ENCODE measurements at regions not wholly inside any gene's neighbourhood (a gene's known extent, or its start where the extent isn't known, plus 50 kb on each side); places are given as distances from the start of the nearest gene placed in this dataset.

DNA sequence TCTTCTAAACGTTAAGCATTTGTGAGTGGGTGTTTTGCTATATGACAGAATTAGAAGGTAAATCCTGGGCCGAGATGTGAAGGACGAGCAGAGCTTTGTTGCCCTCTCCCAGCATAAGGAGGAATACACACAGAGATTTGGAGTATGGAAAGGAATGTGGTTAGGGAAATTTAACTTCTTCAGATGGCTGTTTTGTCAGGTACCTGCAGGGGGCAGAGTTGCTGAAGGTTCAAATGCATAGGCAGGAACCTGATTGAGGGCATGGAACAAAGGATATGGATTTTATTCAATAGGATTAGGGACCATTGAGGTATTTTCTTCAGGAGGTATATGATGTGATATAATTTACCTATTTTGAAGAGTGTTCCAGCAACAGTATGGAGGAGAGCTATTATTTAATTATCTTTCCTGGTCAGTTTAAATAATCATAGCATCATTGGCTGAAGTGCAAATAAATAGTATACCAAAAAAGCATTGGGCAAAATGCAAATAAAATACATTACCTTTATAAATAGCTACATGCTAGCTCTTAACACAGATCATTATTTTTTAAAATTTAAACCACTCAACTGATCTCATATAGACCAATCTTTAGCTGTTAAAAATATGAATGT is 143.6 kb downstream of the SLIT2 start:
- intact Hi-C loops (cut with micrococcal nuclease): loop anchor here (1.0 kb wide), 1 partner anchor 290 kb away; no protein-coding TSS in a partner anchor

GRCh38 chr4:20403290-20403689 is 151.6 kb downstream of the SLIT2 start:
- intact Hi-C loops (cut with micrococcal nuclease): no loop called here

DNA sequence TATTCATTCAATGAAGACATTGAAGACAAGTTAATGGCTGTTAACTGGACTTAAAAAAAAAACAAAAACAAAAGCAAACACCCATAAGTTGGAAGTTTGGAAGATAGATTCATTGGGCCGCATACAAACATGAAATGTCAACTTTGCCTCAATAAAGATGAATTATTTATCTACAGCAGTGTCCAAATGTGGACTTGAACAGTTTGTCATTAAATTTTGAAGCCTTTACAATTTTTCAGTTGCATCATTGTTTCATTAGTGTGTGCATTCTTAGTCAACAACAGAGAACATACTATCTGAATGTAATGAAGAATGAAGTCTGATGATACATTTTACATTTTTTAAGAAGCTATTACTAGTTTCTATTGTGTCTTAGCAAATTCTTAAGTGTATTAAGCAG is 152.1 kb downstream of the SLIT2 start:
- intact Hi-C loops (cut with micrococcal nuclease): no loop called here

DNA sequence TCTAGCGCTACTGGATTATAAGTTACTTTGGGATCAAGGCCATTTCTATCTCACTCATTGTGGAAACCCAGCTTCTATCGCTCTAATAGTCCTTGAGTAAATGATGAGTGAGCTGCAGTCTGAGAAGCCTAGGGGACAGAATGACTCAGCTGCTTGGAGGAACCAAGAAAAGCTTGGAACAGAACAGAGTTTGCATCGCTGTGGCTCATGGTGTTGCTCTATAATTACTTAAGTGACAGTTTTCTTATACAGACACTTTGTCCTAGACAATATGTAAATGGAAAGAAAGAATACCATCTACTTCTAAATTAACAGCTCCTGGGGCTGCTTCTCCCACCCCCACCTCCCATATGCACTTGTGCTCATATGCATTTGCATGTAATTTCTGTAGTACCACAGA is 156.9 kb downstream of the SLIT2 start:
- intact Hi-C loops (cut with micrococcal nuclease): no loop called here

DNA sequence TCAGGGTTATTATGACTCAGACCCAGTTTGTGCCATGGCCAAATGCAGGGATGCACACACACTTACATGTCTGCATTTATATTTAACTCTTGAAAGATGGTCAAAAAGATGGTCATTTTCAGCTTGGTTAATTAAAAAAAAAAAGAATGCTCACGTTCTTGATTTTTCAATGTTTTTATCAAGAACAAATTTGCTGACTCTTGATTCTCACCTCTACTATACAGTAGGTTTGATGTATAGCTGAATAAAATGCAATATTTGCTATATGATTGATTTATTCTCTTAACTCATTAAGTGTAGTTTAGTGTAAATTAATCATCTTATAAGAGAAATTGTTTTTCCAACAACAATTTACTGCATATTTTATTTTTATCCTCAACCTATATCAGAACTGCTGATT is 160.4 kb downstream of the SLIT2 start:
- intact Hi-C loops (cut with micrococcal nuclease): no loop called here

DNA sequence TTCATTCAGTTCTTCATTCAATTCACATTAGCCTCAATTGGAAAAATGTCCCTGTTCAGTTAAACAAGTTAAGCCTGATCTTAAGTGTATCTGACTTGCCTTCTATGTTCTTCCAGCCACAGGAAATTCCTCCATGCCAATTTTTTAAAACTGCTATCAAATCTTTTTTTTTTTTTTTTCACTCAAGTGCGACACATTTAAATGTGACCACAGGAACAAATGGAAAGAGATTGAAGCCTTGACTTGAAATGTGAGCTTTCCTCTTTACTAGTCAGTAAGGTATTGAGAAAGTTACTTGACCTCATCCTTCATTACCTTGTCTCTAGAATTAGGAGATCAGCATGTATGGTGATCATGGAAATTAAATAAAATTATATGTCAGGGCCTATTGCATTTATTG is 165.1 kb downstream of the SLIT2 start:
- intact Hi-C loops (cut with micrococcal nuclease): no loop called here

DNA sequence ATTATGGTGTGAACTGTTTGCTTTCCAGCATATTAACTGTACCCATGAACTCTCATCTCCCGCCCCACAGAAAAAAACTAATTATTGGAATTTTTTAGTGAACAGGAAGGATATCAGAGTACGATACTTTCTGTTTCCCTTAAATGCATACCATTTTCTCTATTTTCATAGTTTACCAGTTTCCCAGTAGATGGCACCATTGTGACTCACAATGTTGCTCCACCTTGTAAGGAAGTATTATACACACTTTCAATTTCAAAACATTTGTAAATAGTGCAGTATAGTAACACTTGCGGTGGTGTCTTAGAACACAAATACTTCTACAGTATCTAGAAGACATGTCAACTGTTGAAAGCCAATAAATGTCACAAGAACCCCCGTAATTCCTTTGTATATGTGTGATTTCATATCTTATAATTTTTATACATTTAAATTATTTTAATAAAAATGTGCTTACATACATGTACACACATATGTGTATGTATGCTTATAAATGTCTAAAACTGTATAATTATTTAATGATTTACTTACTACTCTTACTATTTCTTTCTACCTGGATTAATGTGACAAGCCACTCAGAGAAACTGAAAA is 167.3 kb downstream of the SLIT2 start:
- intact Hi-C loops (cut with micrococcal nuclease): loop anchor here (1.0 kb wide), 1 partner anchor 281 kb away; the partner anchor contains the start of gene PACRGL

DNA sequence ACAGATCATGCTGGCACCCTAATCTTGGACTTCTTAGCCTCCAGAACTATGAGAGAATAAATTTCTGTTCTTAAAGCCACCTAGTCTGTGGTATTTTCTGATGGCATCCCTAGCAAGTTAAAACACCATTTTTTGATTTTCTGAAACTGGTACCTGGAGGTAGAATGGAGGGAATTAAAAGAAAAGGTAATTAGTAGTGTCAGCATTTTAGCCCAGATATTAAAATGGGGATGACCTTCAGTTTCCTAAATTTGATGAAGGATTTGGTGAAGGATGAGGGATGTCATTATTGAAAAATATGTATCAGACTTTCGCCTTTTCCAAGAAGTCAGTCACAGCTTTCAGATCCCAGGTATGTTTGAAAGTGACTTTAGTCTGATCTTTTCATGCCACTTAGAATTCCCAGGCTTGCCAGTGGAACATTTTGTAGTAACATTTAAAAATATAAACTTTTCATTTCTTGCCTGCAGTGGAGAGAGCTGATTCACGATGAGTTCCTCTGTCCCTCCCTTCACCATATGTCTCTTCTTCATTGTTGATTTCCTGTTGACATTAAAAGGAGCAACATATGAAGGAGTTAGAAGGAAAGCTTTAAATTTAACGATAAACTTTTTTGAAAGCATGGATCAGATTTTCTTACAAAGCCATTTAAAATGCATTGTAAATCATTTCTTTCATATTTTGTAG is 169.4 kb downstream of the SLIT2 start:
- intact Hi-C loops (cut with micrococcal nuclease): loop anchor here (5.0 to 10.0 kb wide), 2 partner anchors 121 to 1736 kb away; no protein-coding TSS in a partner anchor

DNA sequence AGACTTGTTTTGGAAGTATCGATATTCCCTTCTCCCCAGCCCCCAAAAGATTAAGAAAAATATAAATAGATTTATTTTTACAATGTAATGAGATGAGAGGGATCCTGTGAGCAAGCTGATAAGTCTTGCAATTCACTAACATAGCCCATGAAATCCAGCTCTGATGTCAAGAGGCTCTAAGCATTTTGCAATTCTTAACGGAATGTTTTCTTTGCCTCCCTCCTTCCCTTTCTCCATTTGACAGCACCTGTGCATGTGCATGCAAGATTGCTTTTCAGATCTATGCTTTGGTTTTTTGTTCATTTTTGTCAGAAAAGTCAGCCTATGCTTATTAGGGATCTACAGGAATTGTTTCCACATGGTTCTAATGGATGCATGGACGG is 169.9 kb downstream of the SLIT2 start:
- intact Hi-C loops (cut with micrococcal nuclease): loop anchor here (5.0 to 10.0 kb wide), 2 partner anchors 121 to 1737 kb away; no protein-coding TSS in a partner anchor

GRCh38 chr4:20422398-20422797 is 170.7 kb downstream of the SLIT2 start:
- intact Hi-C loops (cut with micrococcal nuclease): loop anchor here (1.0 to 10.0 kb wide), 3 partner anchors 120 to 1738 kb away; no protein-coding TSS in a partner anchor

DNA sequence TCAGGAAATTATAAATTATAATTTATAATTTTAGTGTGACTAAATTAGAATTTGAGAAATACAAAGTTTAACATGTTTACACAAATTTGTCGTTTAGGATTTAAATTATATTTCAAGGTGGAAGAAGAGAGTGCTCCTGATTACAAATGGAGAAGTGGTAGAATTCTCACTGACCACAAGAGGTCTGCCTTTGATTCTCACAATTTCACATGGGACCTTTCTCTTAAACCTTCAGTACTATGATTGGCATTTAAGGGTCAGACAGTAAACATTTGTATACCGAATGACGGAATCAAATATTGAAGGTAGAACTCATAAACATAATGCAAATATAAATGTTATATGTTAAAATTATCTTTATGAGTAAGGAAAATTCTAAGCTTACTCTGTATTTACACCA is 171.7 kb downstream of the SLIT2 start:
- intact Hi-C loops (cut with micrococcal nuclease): loop anchor here (5.0 to 10.0 kb wide), 2 partner anchors 119 to 1739 kb away; no protein-coding TSS in a partner anchor

- intact Hi-C loops (cut with micrococcal nuclease): loop anchor here (10.0 kb wide), 1 partner anchor 1741 kb away; no protein-coding TSS in a partner anchor
Observed at GRCh38 chr4:20426028-20426427, 174.3 kb downstream of the SLIT2 start.

- intact Hi-C loops (cut with micrococcal nuclease): loop anchor here (10.0 kb wide), 1 partner anchor 1744 kb away; no protein-coding TSS in a partner anchor
Observed at GRCh38 chr4:20428436-20429160, 176.9 kb downstream of the SLIT2 start.

- intact Hi-C loops (cut with micrococcal nuclease): no loop called here
Observed at GRCh38 chr4:20430259-20430941, 178.7 kb downstream of the SLIT2 start.

DNA sequence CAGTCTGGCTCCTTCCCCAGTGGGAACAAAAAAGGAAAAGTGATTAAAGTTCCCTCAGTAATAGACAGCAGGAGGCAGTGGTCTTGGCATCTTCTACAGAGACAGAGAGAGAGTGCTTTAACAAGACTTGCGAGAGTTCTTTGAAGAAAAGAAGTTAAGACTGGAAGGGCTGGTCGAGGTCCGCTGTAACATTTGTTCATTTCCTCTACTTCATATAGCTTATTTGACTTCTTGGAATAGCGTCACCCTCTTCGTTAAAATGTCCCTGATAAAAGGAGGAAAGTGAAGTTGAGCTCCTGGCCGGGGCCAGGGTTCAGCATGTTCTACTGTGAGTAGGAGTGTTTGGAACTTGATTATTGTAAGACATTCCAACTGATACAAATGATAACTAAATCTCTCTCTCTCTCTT is 179.8 kb downstream of the SLIT2 start:
- intact Hi-C loops (cut with micrococcal nuclease): no loop called here

- intact Hi-C loops (cut with micrococcal nuclease): no loop called here
Observed at GRCh38 chr4:20432088-20432487, 180.4 kb downstream of the SLIT2 start.

- intact Hi-C loops (cut with micrococcal nuclease): no loop called here
Observed at GRCh38 chr4:20433097-20433705, 181.5 kb downstream of the SLIT2 start.

GRCh38 chr4:20440170-20440569 is 188.5 kb downstream of the SLIT2 start:
- intact Hi-C loops (cut with micrococcal nuclease): no loop called here

DNA sequence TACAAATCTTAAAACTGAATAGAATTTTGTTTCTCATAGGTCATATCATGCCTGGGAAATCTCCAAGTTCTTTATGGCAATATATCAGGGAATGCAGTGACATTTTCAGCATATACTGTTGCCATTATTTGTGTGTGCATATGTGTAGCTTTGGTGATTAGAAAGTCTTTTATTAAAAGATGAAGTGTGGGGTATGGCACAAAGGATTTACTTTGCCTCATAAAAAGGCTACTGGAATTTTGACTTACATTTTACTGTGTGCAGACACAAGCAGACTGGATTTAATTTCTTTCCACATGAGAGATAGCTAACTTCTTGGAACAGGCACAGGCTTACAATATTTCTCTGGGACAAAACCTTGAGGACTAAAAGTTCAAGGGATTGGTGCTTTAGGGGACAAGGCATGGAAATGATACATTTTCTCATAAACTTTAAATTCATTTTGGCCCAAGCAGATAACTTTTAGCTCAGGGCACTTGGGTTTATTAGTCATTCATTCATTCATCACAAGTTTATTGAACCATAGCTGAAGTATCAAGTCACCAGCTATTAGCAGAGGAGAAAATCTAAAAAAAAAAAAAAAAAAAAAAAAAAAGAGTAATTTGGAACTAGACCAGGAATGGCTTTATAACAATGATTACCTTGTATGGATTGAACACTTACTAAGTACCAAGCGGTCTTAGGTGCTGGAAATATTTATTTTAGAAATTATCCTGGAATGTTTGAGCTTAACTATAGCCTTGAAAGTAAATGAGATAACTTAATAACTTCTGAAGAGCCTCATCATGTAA is 191.5 kb downstream of the SLIT2 start:
- intact Hi-C loops (cut with micrococcal nuclease): no loop called here

Data from T-helper 2 cell treated with Interferon-gamma antibody and Interleukin-4, amounts not matched to agents 100 ng/mL and 5 ng/mL, for 36 hours (primary cell).